NCI-H2227 (cell line): ENCODE measurements at regions not wholly inside any gene's neighbourhood (a gene's known extent, or its start where the extent isn't known, plus 50 kb on each side); places are given as distances from the start of the nearest gene placed in this dataset.
"Not testable (repeated sequence)": the region's sequence is repeated elsewhere in the genome, so short reads cannot be mapped to it uniquely, and the experiment has no call there.

Experiments used
- DNase-seq: peaks from one replicate; lab custom pipeline; 2025; ENCODE audit not compliant: unreplicated experiment; lab: John Stamatoyannopoulos, UW

DNA sequence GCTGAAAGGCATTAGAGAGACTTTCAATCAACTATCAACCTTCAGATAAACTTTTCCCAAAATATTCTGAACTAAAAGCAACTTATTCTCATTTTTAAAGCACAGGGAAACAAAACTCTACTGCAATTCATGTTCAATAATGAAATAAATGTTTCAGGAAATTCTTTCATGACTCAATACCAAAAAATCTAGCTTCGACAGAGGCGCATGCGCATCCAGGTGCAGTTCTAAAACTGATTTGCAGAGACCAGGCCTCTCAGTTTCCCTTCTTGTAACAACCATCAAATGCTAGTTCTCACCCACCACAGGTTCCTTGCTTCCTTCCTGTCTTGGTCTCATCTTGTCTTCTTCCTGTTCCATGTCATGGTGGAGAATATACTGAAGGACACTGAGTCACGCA is 55.3 kb upstream of the NRBF2 start:
- no peak for DNase-seq

DNA sequence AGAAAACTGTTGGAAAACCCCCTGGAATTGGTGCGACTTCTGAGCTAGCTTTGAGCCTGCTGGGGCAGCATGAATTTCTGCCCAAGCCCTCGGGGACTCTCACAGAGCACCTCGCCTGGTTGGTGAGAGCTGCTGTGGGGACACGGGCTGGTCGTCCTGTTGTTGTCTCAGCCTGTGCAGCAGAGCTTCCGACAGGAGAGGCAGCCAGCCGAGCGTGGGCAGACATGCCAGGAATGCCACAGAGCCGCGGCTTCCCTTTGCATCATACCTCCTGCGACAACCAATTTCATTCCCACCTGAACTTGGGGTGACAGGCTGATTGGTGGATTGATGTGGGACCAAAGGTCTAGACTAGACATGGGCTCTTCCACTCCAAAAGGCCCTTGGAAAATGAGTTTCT is 60.2 kb upstream of the NRBF2 start:
- DNase-seq: no peak

DNA sequence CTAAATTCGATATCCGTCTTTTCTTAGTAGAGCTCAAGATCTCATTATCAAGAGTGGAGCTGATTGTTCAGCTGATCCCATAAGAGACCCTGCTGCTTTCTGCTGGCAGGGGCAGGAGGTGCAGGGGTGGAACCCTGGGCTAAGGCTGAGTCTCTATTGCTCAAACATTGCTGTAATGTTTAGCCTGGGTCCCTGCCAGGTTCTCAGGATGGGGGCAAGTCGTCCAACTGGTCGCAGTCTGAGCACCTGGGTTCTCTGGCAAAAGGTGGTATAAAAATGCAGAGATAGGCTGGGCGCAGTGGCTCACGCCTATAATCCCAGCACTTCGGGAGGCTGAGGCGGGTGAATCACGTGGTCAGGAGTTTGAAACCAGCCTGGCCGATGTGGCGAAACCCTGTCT is 62.0 kb upstream of the NRBF2 start:
- DNase-seq: no peak

DNA sequence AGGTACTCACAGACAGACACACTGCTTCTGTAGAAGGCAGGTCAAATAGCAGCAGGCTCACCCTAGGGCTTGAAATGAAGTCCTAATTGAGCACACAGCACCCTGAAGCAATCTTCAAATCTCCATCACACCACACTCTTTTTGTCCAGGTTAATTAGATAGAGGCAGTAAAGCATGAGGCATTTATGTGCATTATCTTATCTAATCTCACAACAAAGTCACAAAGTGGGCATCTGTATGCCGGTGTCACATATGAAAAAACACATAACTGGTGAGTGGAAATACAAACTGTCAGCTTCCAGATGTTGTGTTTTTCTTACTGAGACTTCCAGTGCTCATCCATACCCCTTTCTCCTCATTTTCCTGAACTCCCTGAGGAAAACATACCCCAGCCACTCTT is 63.8 kb upstream of the NRBF2 start:
- no peak for DNase-seq

DNA sequence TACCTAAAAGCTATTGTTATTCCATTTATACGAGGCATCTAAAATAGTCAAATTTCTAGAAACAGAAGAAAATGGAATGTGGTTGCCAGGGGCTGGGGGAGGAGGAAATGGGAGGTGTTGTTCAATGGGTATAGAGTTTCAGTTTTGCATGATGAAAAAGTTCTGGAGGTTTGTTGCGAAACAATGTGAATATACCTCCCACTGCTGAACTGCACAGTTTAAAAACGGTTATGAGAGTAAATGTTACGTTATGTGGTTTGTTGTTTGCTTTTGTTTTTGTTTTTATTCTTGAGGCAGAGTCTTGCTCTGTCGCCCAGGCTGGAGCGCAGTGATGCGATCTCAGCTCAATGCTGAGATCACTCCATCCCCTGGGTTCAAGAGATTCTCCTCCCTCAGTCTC is 64.9 kb upstream of the NRBF2 start:
- no peak for DNase-seq

DNA sequence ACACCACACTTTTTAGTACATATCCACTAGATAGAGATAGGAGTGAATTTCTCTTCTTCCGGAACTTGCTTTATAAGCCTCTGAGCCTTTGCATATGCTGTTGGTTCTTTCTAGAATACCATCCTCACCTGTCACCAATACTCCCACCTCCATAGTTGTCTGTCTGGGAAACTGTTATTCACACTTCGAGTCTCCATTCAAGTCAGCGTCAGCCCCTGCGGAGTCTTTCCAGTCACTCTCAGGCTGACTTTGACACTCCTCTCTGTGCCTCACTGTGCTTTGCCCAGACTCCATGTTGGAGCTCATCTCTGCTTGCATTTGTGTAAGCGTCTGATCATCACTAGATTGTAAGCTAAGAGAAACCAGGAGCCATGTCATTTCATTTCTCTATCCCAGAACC is 66.5 kb upstream of the NRBF2 start:
- DNase-seq: no peak

DNA sequence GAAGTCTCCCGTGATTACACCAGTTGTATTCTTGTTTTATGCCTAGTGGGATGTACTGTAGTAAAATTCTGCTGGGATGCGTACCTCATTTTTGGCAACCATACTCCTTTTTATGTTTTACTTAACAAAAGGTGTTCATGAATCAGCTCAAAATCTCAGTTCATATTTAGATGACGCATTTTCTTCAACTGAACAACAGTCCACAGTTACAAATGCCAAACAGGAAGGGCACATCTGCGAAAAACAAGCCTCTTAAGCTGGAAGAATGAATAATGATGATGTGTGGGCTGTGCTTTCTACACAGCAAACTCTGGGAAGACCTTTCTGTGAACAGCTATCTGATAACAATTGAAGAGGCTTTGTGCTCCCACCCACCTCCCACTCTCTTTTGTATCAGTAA is 68.4 kb upstream of the NRBF2 start:
- no peak for DNase-seq

DNA sequence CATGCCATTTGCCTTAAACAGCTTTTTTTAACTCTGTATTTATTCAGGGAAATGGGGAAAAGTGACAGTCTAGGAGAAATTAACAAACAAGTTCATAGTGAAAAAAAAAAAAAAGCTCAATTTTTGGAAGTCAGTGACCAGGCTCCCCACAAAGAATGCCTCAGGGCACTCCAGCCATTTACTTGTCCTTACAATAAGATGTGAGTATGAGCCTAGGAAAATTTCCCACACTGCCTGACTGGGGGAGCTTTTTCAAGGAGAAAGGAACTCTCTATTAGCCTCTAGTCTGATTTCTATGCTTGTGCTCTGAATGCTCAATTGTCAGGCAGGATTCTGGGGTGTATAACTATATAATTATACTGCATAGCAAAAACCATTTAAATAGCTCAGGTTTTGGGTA is 74.9 kb upstream of the NRBF2 start:
- DNase-seq: no peak

DNA sequence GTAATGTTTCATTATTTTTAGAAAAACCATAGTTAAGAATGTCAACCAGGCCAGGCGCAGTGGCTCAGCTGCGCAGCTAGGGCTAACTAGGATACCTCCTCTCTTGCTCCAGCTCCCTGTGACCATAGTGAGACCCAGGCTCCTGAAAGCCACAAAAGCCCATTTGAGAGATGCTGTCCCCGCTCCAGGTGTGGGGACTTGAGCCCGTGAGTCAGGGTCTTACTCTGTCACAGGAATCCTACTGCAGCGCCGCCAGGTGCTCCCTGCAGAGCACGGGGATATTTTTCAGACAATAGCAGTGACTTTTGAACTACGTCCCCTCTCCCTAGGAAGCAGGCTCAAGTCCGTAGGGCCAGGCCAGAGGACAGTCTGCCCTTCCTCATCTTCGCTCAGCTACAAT is 75.6 kb upstream of the NRBF2 start:
- DNase-seq: no peak

DNA sequence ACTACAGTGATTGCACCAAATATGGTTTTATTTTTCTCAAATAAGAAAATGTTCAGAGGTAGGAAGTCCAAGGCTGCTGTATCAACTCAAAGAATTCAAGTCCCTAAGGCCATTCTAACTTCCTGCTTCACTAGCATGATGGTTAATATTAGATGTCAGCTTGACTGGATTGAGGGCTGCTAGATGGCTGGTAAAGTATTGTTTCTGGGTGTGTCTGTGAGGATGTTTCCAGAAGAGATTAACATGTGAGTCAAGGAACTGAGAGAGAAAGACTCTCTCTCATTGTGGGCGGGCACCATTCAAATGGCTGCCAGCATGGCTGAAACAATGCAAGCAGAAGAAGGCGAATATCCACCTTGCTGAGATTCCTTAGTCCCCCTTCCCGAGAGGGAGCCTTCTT is 77.4 kb upstream of the NRBF2 start:
- DNase-seq: no peak

DNA sequence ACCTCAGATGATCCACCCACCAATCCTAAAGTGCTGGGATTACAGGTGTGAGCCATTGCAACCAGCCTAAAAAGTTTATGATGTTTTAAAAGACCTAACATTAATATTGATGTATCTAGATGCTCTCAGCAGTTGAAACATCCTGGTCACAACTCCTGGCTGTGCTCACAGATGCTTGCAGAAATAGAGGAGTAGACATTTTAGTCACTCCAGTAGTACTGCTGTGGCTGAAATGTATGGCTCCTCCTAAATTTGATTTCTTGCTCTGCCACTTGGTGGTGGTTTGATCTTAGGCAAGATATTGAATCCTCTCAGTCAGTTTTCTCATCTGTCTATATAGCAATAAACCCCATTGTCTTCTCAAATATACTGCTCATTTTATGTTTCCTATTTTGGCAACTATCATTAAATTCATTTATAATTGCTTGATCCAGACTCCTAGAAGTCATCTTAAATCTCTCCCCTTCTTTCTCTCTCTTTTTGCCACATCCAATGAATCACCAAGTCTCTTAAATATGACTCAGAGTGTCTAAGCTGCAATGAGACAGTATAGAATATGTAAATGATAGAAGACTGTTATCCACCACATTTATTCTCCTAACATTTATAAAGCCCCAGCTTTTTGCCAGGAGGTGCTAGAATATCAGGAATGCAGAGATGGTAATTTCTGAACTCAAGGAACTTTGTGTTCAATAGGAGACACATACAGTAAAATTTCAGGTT is 78.1 kb upstream of the NRBF2 start:
- DNase-seq: no peak

DNA sequence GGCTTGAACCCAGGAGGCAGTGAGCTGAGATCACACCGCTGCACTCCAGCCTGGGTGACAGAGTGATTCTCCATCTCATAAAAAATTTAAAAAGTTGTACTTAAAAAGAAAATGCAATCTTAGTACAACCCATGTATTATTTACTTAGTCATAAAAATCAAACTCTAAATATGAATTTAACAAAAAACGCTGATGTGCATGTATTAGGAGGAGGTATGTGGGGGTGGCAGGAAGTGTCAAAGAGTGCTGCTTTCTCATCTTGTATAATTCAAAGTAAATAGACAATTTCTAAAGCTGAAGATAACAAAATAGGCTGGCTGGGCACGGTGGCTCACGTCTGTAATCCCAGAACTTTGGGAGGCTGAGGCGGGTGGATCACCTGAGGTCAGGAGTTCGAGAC is 81.0 kb upstream of the NRBF2 start:
- no peak for DNase-seq

DNA sequence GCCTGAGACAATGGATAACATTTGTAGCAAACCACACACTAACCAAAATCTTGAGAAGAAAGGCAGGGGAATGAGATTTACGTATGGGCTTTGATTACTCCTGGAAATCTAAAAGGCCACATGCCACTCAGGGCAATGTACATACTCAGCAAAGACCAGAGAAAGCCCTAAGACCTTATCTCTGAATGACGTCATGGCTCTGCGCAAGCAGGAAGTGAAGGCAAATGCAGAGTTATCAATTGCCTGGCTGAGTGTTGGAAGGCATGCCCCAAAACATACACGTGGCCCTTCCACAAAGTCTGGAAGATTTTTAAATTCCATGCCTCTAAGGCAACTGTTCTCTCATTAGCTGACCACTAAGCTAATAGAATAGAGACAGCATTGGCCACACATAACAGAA is 90.9 kb upstream of the NRBF2 start:
- no peak for DNase-seq

DNA sequence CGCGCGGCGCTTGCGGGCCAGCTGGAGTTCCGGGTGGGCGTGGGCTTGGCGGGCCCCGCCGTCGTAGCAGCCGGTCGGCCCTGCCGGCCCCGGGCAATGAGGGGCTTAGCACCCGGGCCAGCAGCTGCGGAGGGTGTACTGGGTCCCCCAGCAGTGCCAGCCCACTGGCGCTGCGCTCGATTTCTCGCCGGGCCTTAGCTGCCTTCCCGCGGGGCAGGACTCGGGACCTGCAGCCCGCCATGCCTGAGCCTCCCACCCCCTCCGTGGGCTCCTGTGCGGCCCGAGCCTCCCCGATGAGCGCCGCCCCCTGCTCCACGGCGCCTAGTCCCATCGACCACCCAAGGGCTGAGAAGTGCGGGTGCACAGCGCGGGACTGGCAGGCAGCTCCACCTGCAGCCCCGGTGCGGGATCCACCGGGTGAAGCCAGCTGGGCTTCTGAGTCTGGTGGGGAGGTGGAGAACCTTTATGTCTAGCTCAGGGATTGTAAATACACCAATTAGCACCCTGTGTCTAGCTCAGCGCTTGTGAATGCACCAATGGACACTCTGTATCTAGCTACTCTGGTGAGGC is 99.4 kb upstream of the NRBF2 start:
- not testable (repeated sequence) for DNase-seq

DNA sequence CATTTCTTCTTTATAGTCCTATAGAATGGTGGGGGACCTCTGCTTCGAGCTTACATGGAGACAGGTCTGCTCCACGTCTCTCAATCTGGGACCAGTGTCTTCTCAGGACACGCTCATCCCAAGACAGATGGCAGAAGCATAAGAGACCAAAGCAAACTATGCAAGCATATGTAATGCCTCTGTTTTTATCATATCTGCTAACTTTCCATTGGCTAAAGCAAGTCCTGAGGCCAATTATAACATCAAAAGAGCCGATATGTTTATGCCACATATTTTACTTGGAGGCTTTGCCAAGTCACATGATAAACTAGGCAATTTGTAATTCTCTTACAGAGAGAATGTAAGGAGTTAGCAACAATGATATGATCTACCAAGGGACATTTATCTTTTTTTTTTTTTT is 102.6 kb upstream of the NRBF2 start:
- DNase-seq: no peak

DNA sequence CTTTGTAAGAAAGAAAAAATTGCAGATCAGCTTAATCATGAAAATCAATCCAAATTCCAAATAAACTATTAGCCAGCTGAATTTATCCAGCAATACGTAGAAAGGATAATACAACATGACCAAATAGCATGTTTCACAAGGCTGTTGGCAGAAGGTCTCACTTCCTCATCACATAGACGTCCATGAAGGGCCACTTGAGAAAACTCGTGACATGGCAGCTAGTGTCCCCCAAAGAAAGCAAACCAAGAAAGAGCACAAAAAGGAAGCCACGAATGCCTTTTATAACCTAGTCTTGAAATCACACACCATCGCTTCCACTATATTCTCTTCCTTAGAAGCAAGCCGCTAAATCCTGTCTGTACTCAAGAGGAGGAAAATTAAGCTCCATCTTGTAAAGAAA is 105.6 kb upstream of the NRBF2 start:
- no peak for DNase-seq

DNA sequence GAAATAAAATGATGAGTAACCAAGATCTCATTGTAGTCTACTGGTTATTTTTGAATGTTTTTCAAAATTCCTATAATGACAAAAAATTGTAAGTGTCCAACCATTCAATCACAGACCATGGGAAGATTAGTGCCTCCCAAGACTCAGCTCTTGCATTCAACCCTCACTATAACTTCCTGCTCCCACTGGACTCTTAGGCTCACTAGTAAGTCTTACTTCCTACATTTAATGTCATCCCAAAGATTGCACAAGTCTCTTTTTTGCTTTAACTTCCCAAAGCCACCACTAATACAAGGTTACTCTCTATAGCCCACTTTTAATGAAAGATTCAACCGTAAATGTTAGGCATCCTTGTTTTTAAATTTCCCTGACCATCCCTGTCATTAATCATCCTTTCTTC is 111.9 kb upstream of the NRBF2 start:
- no peak for DNase-seq

DNA sequence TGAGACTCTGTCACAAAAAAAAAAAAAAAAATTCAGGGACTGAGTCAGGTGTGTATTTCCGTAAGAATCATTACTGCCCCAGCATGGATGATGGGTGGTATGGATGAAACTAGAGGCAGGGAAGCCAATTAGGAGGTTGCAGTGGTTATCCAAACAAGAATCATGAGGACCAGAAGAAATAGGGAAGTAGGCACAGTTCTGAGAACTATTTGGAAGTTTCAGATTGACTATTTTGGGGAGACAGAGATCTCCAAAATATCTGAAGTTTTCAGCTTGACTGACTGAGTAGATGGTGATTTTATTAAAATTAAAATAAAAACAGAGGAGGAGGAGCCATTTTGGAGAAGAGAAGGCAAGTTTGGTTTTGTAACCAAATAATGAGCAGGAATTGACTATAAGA is 119.4 kb upstream of the NRBF2 start:
- no peak for DNase-seq

DNA sequence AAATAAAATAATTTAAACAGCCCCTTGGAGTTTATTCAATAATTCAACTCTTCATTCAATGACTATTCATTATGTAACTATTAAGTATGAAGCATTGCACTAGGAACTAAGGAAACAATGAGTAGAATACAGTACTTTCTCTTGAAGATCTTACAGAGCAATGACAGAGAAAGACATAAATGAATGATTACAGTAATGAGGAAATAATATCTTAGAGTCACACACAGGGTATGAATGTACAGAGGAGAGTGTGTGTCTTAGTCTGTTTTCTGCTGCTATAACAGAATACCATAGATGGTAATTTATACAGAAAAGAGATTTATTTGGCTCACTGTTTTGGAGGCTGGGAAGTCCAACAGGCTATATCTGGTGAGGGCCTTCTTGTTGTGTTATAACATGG is 120.5 kb upstream of the NRBF2 start:
- no peak for DNase-seq

DNA sequence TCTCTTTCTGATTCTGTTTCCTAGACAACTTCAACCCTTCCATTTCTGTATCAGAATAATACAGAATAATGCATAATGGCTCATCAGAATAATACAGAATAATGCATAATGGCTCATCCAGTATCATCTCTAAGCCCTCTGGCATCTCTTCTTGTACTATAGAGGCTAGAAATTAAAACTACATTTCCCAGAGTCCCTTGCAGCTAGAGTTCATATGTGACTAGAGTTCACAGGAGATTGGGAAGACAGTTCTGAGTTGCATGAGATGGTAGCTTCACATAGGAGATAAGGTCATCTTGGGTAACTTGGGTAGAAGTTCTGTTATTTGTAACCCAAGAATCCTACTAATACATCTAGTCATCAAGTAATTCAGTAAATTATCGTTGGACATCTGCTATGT is 122.9 kb upstream of the NRBF2 start:
- no peak for DNase-seq

DNA sequence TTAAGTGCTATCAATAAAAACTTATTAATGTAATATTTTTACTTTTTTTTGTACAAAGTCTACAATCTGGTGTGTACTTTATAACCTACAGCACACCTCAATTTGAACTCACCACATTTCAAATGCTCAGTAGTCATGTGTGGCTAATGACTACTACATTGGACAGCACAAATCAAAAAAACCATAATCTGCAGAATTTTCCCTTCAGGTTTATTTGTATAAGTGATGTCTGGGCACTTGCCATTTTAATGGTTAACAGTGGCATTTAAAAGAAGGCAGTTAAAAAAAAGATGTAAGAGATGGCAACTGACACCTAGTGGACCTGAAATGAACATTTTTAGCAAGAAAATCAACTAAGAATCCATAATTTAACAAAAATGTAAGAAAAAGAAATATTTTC is 124.6 kb upstream of the NRBF2 start:
- no peak for DNase-seq

DNA sequence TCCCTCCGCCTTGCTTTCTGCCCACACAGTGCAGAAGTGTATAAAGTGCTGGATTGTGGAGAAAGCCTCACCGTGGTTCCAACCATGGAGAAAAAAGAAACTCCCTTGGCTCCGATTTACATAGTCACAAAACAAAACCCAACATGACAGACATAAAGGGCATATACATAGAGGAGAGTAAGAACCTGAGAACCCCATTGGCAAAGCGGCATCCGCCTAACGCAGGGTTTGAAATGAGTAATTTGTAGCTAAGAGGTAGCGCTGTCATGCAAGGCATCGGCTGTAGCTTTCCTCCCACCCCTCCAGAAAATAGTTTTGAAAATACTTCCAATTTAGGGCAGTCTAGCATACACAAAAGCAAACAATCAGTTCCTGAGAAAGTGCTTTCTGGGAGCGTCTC is 126.0 kb upstream of the NRBF2 start:
- no peak for DNase-seq

DNA sequence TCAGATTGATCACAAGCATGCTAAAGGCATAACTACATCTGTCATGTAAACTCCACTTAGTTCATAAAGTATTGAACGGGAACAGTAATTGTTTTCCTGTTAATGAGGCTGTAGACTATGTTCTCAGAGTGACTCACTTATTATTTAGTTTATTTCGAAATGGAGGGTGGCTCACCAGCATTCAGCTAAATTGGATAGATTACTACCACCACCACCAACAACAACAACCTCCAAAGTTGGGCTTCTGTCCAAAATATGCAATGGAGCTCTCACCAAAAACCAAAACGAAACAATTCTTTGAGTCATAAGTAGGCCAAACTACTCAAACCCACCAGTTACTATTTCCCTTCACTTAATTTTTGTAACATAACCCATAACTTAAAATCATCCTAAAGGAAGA is 127.9 kb upstream of the NRBF2 start:
- DNase-seq: no peak
